NCI-H524 treated with DMSO at 0.1 percent for 48 hours (cell line): ENCODE measurements at regions not wholly inside any gene's neighbourhood (a gene's known extent, or its start where the extent isn't known, plus 50 kb on each side); places are given as distances from the start of the nearest gene placed in this dataset.

Experiments used
- DNase-seq: peaks from one replicate; lab custom pipeline; 2025; lab: John Stamatoyannopoulos, UW

GRCh38 chr20:4299773-4300172, 50.7 kb upstream of the ADRA1D start:
- DNase-seq, result no peak

GRCh38 chr20:4299216-4299615, 50.1 kb upstream of the ADRA1D start:
- DNase-seq, result no peak
